SK-N-SH (cell line): ENCODE measurements at regions not wholly inside any gene's neighbourhood (a gene's known extent, or its start where the extent isn't known, plus 50 kb on each side); places are given as distances from the start of the nearest gene placed in this dataset.

Source experiments
- CTCF ChIA-PET: fragments of 300-600, 350-600 bp; formaldehyde crosslinking; extraction: SDS; loops from one replicate; lab custom pipeline; 2021; lab: Yijun Ruan, JAX
- POLR2A ChIA-PET: fragments of 350-600 bp; sonication (Branson Sonifier 250); formaldehyde crosslinking; extraction: SDS; loops from one replicate; lab custom pipeline; 2020; ENCODE audit warnings: antibody characterized with exemption, inconsistent platforms; lab: Yijun Ruan, JAX
- DNase-seq: peaks from one replicate; pipeline ENCODE4 v3.0.0; 2012
- H2AFZ ChIP-seq: fragments of 200-600 bp; sonication (generic); 2 replicates; pipeline ENCODE4 v1.8.1; 2016; ENCODE audit warnings: antibody characterized with exemption, mild to moderate bottlenecking, low read depth
- H3F3A ChIP-seq: fragments of 200-600 bp; sonication (generic); replicated peaks from 2 replicates; pipeline ENCODE3; 2016; ENCODE audit warnings: antibody characterized with exemption, mild to moderate bottlenecking; ENCODE audit not compliant: insufficient read depth
- H3K27ac ChIP-seq, 2 experiments: fragments of 200-500 bp in 1 of 2; fragments of 200-600 bp in 1 of 2; sonication (Bioruptor generic) in 1 of 2; sonication (generic), shearing (Covaris generic) in 1 of 2; 2 replicates each; pipeline versions ENCODE4 v1.5.1 to v1.6.1; 2014 to 2016; ENCODE audit warnings: low read depth in 2 of 2, inconsistent platforms in 1 of 2, low read length in 1 of 2, mild to moderate bottlenecking in 1 of 2, mixed read lengths in 1 of 2
- H3K27me3 ChIP-seq: fragments of 200-600 bp; sonication (generic), shearing (Covaris generic); 2 replicates; pipeline ENCODE4 v1.6.1; 2016; ENCODE audit warnings: mixed run types; ENCODE audit not compliant: insufficient read depth
- H3K36me3 ChIP-seq, 2 experiments: fragments of 200-500 bp in 1 of 2; fragments of 200-600 bp in 1 of 2; sonication (Bioruptor generic) in 1 of 2; sonication (generic) in 1 of 2; replicated peaks in 1 of 2; 2 replicates each; pipeline versions ENCODE3 to v1.5.1; 2014 to 2016; ENCODE audit warnings: low read length in 1 of 2, mild to moderate bottlenecking in 1 of 2; ENCODE audit not compliant: insufficient read depth in 2 of 2, control insufficient read depth in 1 of 2
- H3K4me1 ChIP-seq, 2 experiments: fragments of 200-500 bp in 1 of 2; fragments of 200-600 bp in 1 of 2; sonication (Bioruptor generic) in 1 of 2; sonication (generic), shearing (Covaris generic) in 1 of 2; 2 replicates each; pipeline versions ENCODE4 v1.5.1 to v1.6.1; 2014 to 2016; ENCODE audit warnings: low read depth in 1 of 2, low read length in 1 of 2, mixed run types in 1 of 2; ENCODE audit not compliant: insufficient read depth in 2 of 2, control insufficient read depth in 1 of 2
- H3K4me2 ChIP-seq: fragments of 200-600 bp; sonication (generic), shearing (Covaris generic); 2 replicates; pipeline ENCODE4 v1.6.1; 2017; ENCODE audit warnings: mixed run types
- H3K4me3 ChIP-seq, 2 experiments: fragments of 200-500 bp in 1 of 2; fragments of 200-600 bp in 1 of 2; sonication (Bioruptor generic) in 1 of 2; sonication (generic), shearing (Covaris generic) in 1 of 2; 2 replicates each; pipeline versions ENCODE4 v1.5.1 to v1.8.1; 2014 to 2016; ENCODE audit warnings: low read depth in 2 of 2, inconsistent platforms in 1 of 2, low read length in 1 of 2, mild to moderate bottlenecking in 1 of 2, mixed read lengths in 1 of 2, moderate library complexity in 1 of 2
- H3K79me2 ChIP-seq: fragments of 200-600 bp; sonication (generic); 2 replicates; pipeline ENCODE4 v1.8.1; 2017; ENCODE audit warnings: mild to moderate bottlenecking; ENCODE audit not compliant: insufficient read depth
- H3K9ac ChIP-seq: fragments of 200-600 bp; sonication (generic); 2 replicates; pipeline ENCODE4 v1.6.1; 2017; ENCODE audit warnings: mixed run types
- H3K9me2 ChIP-seq: fragments of 200-600 bp; sonication (generic); 2 replicates; pipeline ENCODE4 v1.6.1; 2017; ENCODE audit warnings: mixed run types
- H3K9me3 ChIP-seq: fragments of 200-600 bp; sonication (generic); 2 replicates; pipeline ENCODE4 v1.6.1; 2017; ENCODE audit warnings: mixed run types, mild to moderate bottlenecking, moderate library complexity
- H4K20me1 ChIP-seq: fragments of 200-600 bp; sonication (generic); 2 replicates; pipeline ENCODE4 v1.6.1; 2017; ENCODE audit warnings: mild to moderate bottlenecking, mixed run types; ENCODE audit not compliant: insufficient read depth
- CHD2 ChIP-seq: fragments of 150-350 bp; IDR thresholded peaks from 2 replicates; pipeline ENCODE4 v1.6.1; 2018; ENCODE audit warnings: low read length; ENCODE audit not compliant: partially characterized antibody
- CTCF ChIP-seq: fragments of 200-600 bp; sonication (generic); IDR thresholded peaks from 2 replicates; pipeline ENCODE4 v1.6.1; 2017; ENCODE audit warnings: antibody characterized with exemption, mild to moderate bottlenecking, moderate library complexity
- FOXJ3 ChIP-seq: sonication (generic); formaldehyde crosslinking; IDR thresholded peaks from 2 replicates; pipeline ENCODE4 v1.5.1; 2020; ENCODE audit warnings: mild to moderate bottlenecking, missing genetic modification reagents
- GABPA ChIP-seq: IDR thresholded peaks from 2 replicates; pipeline ENCODE4 v1.4.0; 2012; ENCODE audit warnings: low read depth, mild to moderate bottlenecking
- JUND ChIP-seq: IDR thresholded peaks from 2 replicates; pipeline ENCODE4 v1.4.0; 2012
- MEF2A ChIP-seq: IDR thresholded peaks from 2 replicates; pipeline ENCODE4 v1.4.0; 2012; ENCODE audit warnings: low read depth, borderline replicate concordance
- MXI1 ChIP-seq: IDR thresholded peaks from 2 replicates; pipeline ENCODE4 v1.6.1; 2012; ENCODE audit warnings: mild to moderate bottlenecking, low read depth, low read length, improper control_type of control experiment
- NFIC ChIP-seq: IDR thresholded peaks from 2 replicates; pipeline ENCODE4 v1.4.0; 2012; ENCODE audit warnings: borderline replicate concordance
- PBX3 ChIP-seq: IDR thresholded peaks from 2 replicates; pipeline ENCODE4; 2012
- RCOR1 ChIP-seq: fragments of 150-350 bp; IDR thresholded peaks from 2 replicates; pipeline ENCODE4 v1.6.1; 2017; ENCODE audit warnings: antibody characterized with exemption, low read length
- RFX5 ChIP-seq: IDR thresholded peaks from 2 replicates; pipeline ENCODE4 v1.6.1; 2012; ENCODE audit warnings: mild to moderate bottlenecking, improper control_type of control experiment, low read length
- SIN3A ChIP-seq: IDR thresholded peaks from 2 replicates; pipeline ENCODE4 v1.6.1; 2012; ENCODE audit warnings: low read depth, mild to moderate bottlenecking, low read length, moderate library complexity, borderline replicate concordance
- TCF12 ChIP-seq: IDR thresholded peaks from 2 replicates; pipeline ENCODE4 v1.4.0; 2012
- TEAD4 ChIP-seq: IDR thresholded peaks from 2 replicates; pipeline ENCODE4 v1.4.0; 2012; ENCODE audit warnings: mild to moderate bottlenecking, borderline replicate concordance; ENCODE audit not compliant: insufficient read depth
- USF2 ChIP-seq: fragments of 150-350 bp; IDR thresholded peaks from 2 replicates; pipeline ENCODE4 v1.6.1; 2017; ENCODE audit warnings: antibody characterized with exemption, low read length, low read depth, borderline replicate concordance
- YY1 ChIP-seq: IDR thresholded peaks from 2 replicates; pipeline ENCODE4 v1.4.0; 2012; ENCODE audit warnings: low read depth, mild to moderate bottlenecking
- WGBS: methylation state at CpG from one replicate; pipeline ENCODE4 v1.1.6; 2017; ENCODE audit warnings: low lambda C conversion rate; 5-methylcytosine and 5-hydroxymethylcytosine counted together

GRCh38 chr2:38499548-38500282 is 103.0 kb downstream of the HNRNPLL start:
- ChIA-PET POLR2A (no interaction called here), CTCF (interaction anchor here (0.8 to 5.0 kb wide), 5 partner anchors 10 to 1141 kb away, joined by 3 to 33 read pairs (median 4); no protein-coding TSS in a partner anchor)
- no peaks in the 10 kb centered on the region for H4K20me1 ChIP-seq
- no peaks in the 10 kb centered on the region for H3F3A ChIP-seq
- no peaks in the 10 kb centered on the region for H3K36me3 ChIP-seq
- no peak overlapping the region for H3K27ac ChIP-seq
- 71% methylated on average over 9 of the region's 9 CpGs for WGBS
- H3K79me2 ChIP-seq: no peaks in the 10 kb centered on the region
- TF ChIP-seq GABPA (no peak), RFX5 (no peak), MXI1 (no peak)
- no peak overlapping the region for H3K4me2 ChIP-seq
- no peaks in the 10 kb centered on the region for H3K9me3 ChIP-seq
- no peaks in the 10 kb centered on the region; the same call in 1 of the 2 replicates for H3K27me3 ChIP-seq
- no peak overlapping the region for H2AFZ ChIP-seq
- H3K9ac ChIP-seq: no peak overlapping the region
- no peak for DNase-seq
- H3K4me1 ChIP-seq: peaks cover 0 to 13% of the 10 kb centered on the region in 2 experiments; a peak in 1 of 4 replicates
- no peaks in the 10 kb centered on the region for H3K9me2 ChIP-seq
- no peak overlapping the region for H3K4me3 ChIP-seq

GRCh38 chr2:38498045-38498481 is 104.7 kb downstream of the HNRNPLL start:
- Histone ChIP-seq H3K36me3 (no peaks in the 10 kb centered on the region), H3K4me3 (no peak overlapping the region), H3K27me3 (no peaks in the 10 kb centered on the region; the same call in 1 of the 2 replicates)
- no peak for DNase-seq
- no peak for TF ChIP-seq CHD2
- no peak for TF ChIP-seq TEAD4
- no peak for TF ChIP-seq MXI1
- TF ChIP-seq JUND: no peak
- TF ChIP-seq GABPA: no peak
- TF ChIP-seq FOXJ3 (CRISPR knock-in tag): no peak
- TF ChIP-seq RFX5: no peak
- no peak for TF ChIP-seq PBX3
- TF ChIP-seq NFIC: no peak
- TF ChIP-seq TCF12: no peak
- no peak for TF ChIP-seq MEF2A
- TF ChIP-seq YY1: no peak
- no peak for TF ChIP-seq CTCF
- no peak for TF ChIP-seq USF2
- TF ChIP-seq RCOR1: no peak
- no peak for TF ChIP-seq SIN3A
- TF ChIP-seq, all 33 proteins: peak for 0
- no peak overlapping the region for H3K9ac ChIP-seq
- H3K79me2 ChIP-seq: no peaks in the 10 kb centered on the region
- no peaks in the 10 kb centered on the region for H3F3A ChIP-seq
- no peaks in the 10 kb centered on the region for H3K9me3 ChIP-seq
- no peak overlapping the region for H3K4me2 ChIP-seq
- H3K4me1 ChIP-seq: peaks cover 0 to 15% of the 10 kb centered on the region in 2 experiments; a peak in 1 of 4 replicates
- WGBS: 98% methylated on average over 3 of the region's 3 CpGs
- H3K9me2 ChIP-seq: no peaks in the 10 kb centered on the region
- ChIA-PET POLR2A (no interaction called here), CTCF (interaction anchor here (0.6 to 5.0 kb wide), 2 partner anchors 11 to 724 kb away, joined by 3 to 33 read pairs; no protein-coding TSS in a partner anchor)
- H2AFZ ChIP-seq: no peak overlapping the region
- no peaks in the 10 kb centered on the region for H4K20me1 ChIP-seq
- no peak overlapping the region for H3K27ac ChIP-seq
